Colonic mucosa (tissue), 4 donors: ENCODE measurements at regions not wholly inside any gene's neighbourhood (a gene's known extent, or its start where the extent isn't known, plus 50 kb on each side); places are given as distances from the start of the nearest gene placed in this dataset.

ENCODE experiments used
- DNase-seq: peaks from one replicate; pipeline ENCODE4 v3.0.0-alpha.2; 2020
- H3K27ac ChIP-seq: fragments of 200-600 bp; one replicate; pipeline ENCODE4 v1.8.0; 2021
- H3K27me3 ChIP-seq: fragments of 200-600 bp; one replicate; pipeline ENCODE4 v1.8.0; 2021
- H3K36me3 ChIP-seq: fragments of 200-600 bp; one replicate; pipeline ENCODE4 v1.8.0; 2021
- H3K4me1 ChIP-seq: fragments of 200-600 bp; one replicate; pipeline ENCODE4 v1.8.0; 2021; ENCODE audit warnings: mild to moderate bottlenecking
- H3K4me3 ChIP-seq: fragments of 200-600 bp; one replicate; pipeline ENCODE4 v1.8.0; 2021
- H3K9ac ChIP-seq, 2 donors: one replicate each; pipeline ENCODE4 v1.7.0; 2013; ENCODE audit warnings: control low read depth in 2 of 2, low read depth in 2 of 2, low read length in 2 of 2
- H3K9me3 ChIP-seq: fragments of 200-600 bp; one replicate; pipeline ENCODE4 v1.8.0; 2021
- CTCF ChIP-seq: fragments of 200-600 bp; IDR thresholded peaks from one replicate; pipeline ENCODE4 v1.8.0; 2022; ENCODE audit warnings: antibody characterized with exemption, mild to moderate bottlenecking
- intact Hi-C: fragments of 100-400 bp; cut with DNase I; formaldehyde crosslinking; loops from one replicate; pipeline ENCODE4 v1.14.1; 2022
- donor health status: healthy.
- donor health status: DM: no; HTN: no; CAD: no.
- donor health status: DM: no; HTN: no; CAD: no.

DNA sequence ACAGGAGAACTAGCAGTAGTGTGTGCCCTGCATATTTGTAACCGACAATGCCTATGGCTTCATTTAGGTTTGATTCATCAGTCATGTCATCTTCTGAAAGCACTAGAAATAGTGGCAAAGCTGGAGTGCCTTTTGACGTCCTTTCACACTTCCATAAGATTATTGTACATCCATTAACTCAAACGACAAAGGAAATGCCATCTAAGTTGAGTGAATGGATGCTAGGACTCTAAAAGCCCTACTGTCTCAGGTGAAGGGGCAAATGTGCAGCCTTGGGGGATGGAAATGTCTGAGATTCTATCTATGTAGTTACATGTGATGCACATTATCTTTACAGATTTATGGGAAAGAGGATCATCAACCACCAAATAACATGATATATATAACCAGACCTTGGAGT is 1473.6 kb downstream of the STIM2 start:
- H3K27ac ChIP-seq: no peak overlapping the region
- no peak for TF ChIP-seq CTCF
- H3K4me1 ChIP-seq: no peaks in the 10 kb centered on the region
- no peaks in the 10 kb centered on the region for H3K27me3 ChIP-seq
- DNase-seq: no peak
- no peak overlapping the region for H3K4me3 ChIP-seq
- intact Hi-C loops: no loop called here
- H3K9me3 ChIP-seq: no peaks in the 10 kb centered on the region
- H3K9ac ChIP-seq: no peak overlapping the region
- H3K36me3 ChIP-seq: no peaks in the 10 kb centered on the region

- Histone ChIP-seq H3K36me3 (no peaks in the 10 kb centered on the region), H3K27ac (no peak overlapping the region), H3K9me3 (no peaks in the 10 kb centered on the region), H3K4me3 (no peak overlapping the region), H3K4me1 (no peaks in the 10 kb centered on the region), H3K9ac (no peak overlapping the region), H3K27me3 (no peaks in the 10 kb centered on the region)
- no peak for TF ChIP-seq CTCF
- DNase-seq: no peak
- intact Hi-C loops: no loop called here
Observed at GRCh38 chr4:28341784-28342183, 1481.1 kb downstream of the STIM2 start.

DNA sequence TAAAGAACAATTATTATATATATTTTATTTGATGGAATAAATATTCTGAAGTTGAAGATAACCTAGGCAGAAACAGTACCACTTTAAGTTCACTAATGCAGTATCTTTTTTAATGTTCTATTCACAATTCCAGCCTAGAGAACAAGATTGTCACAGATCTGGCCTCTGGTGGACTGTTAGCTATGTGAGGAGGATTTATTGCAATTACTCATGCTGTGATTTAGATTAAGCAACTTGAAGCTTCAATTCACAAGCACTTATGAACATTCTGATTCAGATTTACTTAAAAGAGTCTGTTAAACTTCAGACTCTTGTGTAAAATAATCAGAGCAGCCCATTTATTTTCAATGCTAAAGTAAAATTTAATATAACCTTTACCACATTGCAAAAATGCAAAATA is 1489.8 kb downstream of the STIM2 start:
- no peak for TF ChIP-seq CTCF
- DNase-seq: no peak

GRCh38 chr4:28351102-28351501 is 1490.5 kb downstream of the STIM2 start:
- no peaks in the 10 kb centered on the region for H3K9me3 ChIP-seq
- no peaks in the 10 kb centered on the region for H3K27me3 ChIP-seq
- H3K4me3 ChIP-seq: no peak overlapping the region
- no peak overlapping the region for H3K9ac ChIP-seq
- intact Hi-C loops: no loop called here
- no peaks in the 10 kb centered on the region for H3K4me1 ChIP-seq
- H3K36me3 ChIP-seq: no peaks in the 10 kb centered on the region
- no peak for DNase-seq
- no peak overlapping the region for H3K27ac ChIP-seq
- no peak for TF ChIP-seq CTCF

More for the DNA sequence above, 1489.8 kb downstream of the STIM2 start:
- Histone ChIP-seq H3K27me3 (no peaks in the 10 kb centered on the region), H3K4me1 (no peaks in the 10 kb centered on the region), H3K9ac (no peak overlapping the region), H3K27ac (no peak overlapping the region), H3K36me3 (no peaks in the 10 kb centered on the region), H3K4me3 (no peak overlapping the region), H3K9me3 (no peaks in the 10 kb centered on the region)
- intact Hi-C loops: no loop called here

GRCh38 chr4:28351826-28352225 is 1491.2 kb downstream of the STIM2 start:
- Histone ChIP-seq H3K36me3 (no peaks in the 10 kb centered on the region), H3K9ac (no peak overlapping the region), H3K27me3 (no peaks in the 10 kb centered on the region), H3K27ac (no peak overlapping the region), H3K4me1 (no peaks in the 10 kb centered on the region), H3K9me3 (no peaks in the 10 kb centered on the region), H3K4me3 (no peak overlapping the region)
- intact Hi-C loops: no loop called here
- DNase-seq: no peak
- TF ChIP-seq CTCF: no peak
